A673 (cell line): ENCODE measurements at regions not wholly inside any gene's neighbourhood (a gene's known extent, or its start where the extent isn't known, plus 50 kb on each side); places are given as distances from the start of the nearest gene placed in this dataset.

Experiments
- BruUV-seq: library from RNA; stranded (reverse); fragments of 400-500 nt; replicated peaks from 2 replicates; lab custom pipeline; 2021; lab: Mats Ljungman, UMichigan
- CTCF ChIA-PET: fragments of 300-600 bp; sonication (Branson Sonifier 250); formaldehyde crosslinking; loops from one replicate; lab custom pipeline; 2022; ENCODE audit warnings: antibody characterized with exemption; lab: Charles Lee
- POLR2A ChIA-PET: fragments of 300-600 bp; sonication (Branson Sonifier 250); formaldehyde crosslinking; loops from one replicate; lab custom pipeline; 2022; ENCODE audit warnings: antibody characterized with exemption; ENCODE audit not compliant: low non-redundant PET; lab: Charles Lee
- DNase-seq: peaks from one replicate; pipeline ENCODE4 v3.0.0-alpha.2; 2015; ENCODE audit warnings: low spot score
- H3K27ac ChIP-seq: fragments of 200-600 bp; sonication (generic); 2 replicates; pipeline ENCODE4 v1.5.1; 2016; ENCODE audit warnings: mixed run types, low read depth, mild to moderate bottlenecking, mixed read lengths, antibody characterized with exemption, low read length; ENCODE audit not compliant: poor library complexity, severe bottlenecking
- H3K27me3 ChIP-seq: fragments of 200-600 bp; sonication (generic); replicated peaks from 2 replicates; pipeline ENCODE4 v1.6.1; 2017; ENCODE audit warnings: mixed run types, low read depth, mild to moderate bottlenecking, mixed read lengths, antibody characterized with exemption, low read length; ENCODE audit not compliant: insufficient read depth, poor library complexity
- H3K36me3 ChIP-seq: fragments of 200-600 bp; sonication (generic); 2 replicates; pipeline ENCODE4 v1.6.1; 2016; ENCODE audit warnings: mixed run types, mild to moderate bottlenecking, mixed read lengths, antibody characterized with exemption, low read length; ENCODE audit not compliant: insufficient read depth, poor library complexity, severe bottlenecking
- H3K4me1 ChIP-seq: fragments of 200-600 bp; sonication (generic); 2 replicates; pipeline ENCODE4 v1.6.1; 2017; ENCODE audit warnings: mixed run types, mild to moderate bottlenecking, mixed read lengths, antibody characterized with exemption, low read length; ENCODE audit not compliant: insufficient read depth, poor library complexity, severe bottlenecking
- H3K4me3 ChIP-seq: fragments of 200-600 bp; sonication (generic); 2 replicates; pipeline ENCODE4 v1.5.1; 2016; ENCODE audit warnings: low read depth, mixed run types, mild to moderate bottlenecking, mixed read lengths, low read length; ENCODE audit not compliant: poor library complexity, severe bottlenecking
- H3K9me3 ChIP-seq: fragments of 200-600 bp; sonication (generic); 2 replicates; pipeline ENCODE4 v1.6.1; 2016; ENCODE audit warnings: mixed run types, low read depth, mild to moderate bottlenecking, mixed read lengths, antibody characterized with exemption, low read length; ENCODE audit not compliant: poor library complexity, severe bottlenecking
- EZH2 ChIP-seq: fragments of 200-600 bp; sonication (generic); IDR thresholded peaks from 2 replicates; pipeline ENCODE4 v1.6.1; 2017; ENCODE audit warnings: borderline replicate concordance, low read depth, mild to moderate bottlenecking, mixed read lengths, antibody characterized with exemption, low read length; ENCODE audit not compliant: poor library complexity, severe bottlenecking
- intact Hi-C: fragments of 100-400 bp; cut with micrococcal nuclease; formaldehyde crosslinking; loops from one replicate; pipeline ENCODE4 v1.10.0; 2022; ENCODE audit not compliant: unreplicated experiment
- TF ChIP-seq, protein P1 (sequence below): fragments of 300-800, 200-600 bp; sonication (generic); conservative IDR thresholded peaks from 2 replicates; pipeline ENCODE4 v1.5.1; 2017; ENCODE audit warnings: low read depth, mild to moderate bottlenecking, antibody characterized with exemption, low read length, moderate library complexity, mixed read lengths

DNA sequence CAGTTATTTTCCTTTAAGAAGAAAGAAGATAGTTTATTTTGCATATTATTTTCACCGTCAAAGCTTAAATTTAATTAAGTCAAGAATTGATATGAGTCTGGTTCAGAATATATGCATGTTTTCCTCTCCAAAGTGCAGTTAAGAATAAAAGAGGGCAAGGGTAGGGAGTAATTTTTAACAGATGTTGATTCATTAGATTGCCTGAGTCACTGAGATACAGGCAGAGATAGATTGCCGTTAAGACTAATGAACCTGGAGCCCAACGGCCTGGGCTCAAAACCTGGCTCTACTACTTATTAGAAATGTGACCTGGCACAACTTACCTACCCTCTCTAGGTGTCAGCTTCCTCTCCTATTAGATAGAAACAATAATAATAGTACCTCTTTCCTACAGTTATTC lies 1037.4 kb upstream of the PABPC4L start:
- Histone ChIP-seq H3K9me3 (no peaks in the 10 kb centered on the region), H3K27ac (no peak overlapping the region), H3K4me1 (peaks cover 5% of the 10 kb centered on the region), H3K36me3 (no peaks in the 10 kb centered on the region), H3K27me3 (no peaks in the 10 kb centered on the region), H3K4me3 (no peak overlapping the region)
- no peak for TF ChIP-seq EZH2
- TF ChIP-seq, protein P1, sequence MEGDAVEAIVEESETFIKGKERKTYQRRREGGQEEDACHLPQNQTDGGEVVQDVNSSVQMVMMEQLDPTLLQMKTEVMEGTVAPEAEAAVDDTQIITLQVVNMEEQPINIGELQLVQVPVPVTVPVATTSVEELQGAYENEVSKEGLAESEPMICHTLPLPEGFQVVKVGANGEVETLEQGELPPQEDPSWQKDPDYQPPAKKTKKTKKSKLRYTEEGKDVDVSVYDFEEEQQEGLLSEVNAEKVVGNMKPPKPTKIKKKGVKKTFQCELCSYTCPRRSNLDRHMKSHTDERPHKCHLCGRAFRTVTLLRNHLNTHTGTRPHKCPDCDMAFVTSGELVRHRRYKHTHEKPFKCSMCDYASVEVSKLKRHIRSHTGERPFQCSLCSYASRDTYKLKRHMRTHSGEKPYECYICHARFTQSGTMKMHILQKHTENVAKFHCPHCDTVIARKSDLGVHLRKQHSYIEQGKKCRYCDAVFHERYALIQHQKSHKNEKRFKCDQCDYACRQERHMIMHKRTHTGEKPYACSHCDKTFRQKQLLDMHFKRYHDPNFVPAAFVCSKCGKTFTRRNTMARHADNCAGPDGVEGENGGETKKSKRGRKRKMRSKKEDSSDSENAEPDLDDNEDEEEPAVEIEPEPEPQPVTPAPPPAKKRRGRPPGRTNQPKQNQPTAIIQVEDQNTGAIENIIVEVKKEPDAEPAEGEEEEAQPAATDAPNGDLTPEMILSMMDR = no peak
- DNase-seq = peak; percentile 15
- no TSS peak for BruUV-seq
- intact Hi-C loops = no loop called here
- CTCF ChIA-PET = no interaction called here
- POLR2A ChIA-PET = no interaction called here

DNA sequence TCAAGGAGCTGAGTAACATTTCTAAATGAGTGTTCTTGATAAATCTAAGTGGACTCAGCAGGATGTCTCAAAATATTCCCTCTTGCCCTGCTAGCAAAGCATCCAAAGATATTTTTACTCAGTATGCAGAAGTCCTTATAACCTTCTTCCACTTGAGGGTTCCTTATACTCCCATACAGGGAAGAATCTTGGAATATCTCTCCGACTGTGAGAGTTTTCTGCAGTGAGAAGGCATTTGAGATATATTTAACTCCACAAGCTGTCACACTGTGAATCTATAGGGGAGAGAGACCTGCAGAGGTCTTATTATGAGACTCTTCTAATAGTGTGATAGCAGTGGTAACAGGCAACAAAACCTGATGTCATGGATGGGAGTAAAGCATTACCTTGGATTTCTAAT lies 1034.5 kb upstream of the PABPC4L start:
- H3K36me3 ChIP-seq = no peaks in the 10 kb centered on the region
- no peak overlapping the region for H3K27ac ChIP-seq
- H3K27me3 ChIP-seq = no peaks in the 10 kb centered on the region
- intact Hi-C loops = no loop called here
- no peak overlapping the region for H3K4me3 ChIP-seq
- peaks cover 5% of the 10 kb centered on the region for H3K4me1 ChIP-seq
- DNase-seq = no peak
- H3K9me3 ChIP-seq = no peaks in the 10 kb centered on the region
- ChIA-PET POLR2A (no interaction called here), CTCF (no interaction called here)
- TF ChIP-seq, protein P1 = no peak
- TF ChIP-seq EZH2 = no peak
- no TSS peak for BruUV-seq

DNA sequence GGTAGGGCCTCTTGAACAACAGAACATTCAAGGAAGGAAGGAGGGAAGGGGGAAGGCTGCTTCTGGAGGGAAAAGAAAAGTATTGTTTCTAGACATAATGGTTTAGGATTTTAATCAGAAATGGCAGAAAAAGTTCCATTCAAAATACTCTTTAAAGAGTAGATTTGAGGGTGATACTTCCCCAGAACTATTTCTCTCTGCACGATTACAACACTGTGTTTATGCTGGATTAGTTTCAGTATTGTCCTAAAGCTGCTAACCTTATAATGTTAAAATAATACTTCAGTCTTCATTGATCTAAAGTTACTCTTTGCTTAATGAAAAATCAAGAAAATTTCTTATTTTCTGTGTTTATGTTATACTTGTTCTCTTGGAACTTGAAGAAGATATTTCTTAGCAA lies 1026.3 kb upstream of the PABPC4L start:
- no peak for DNase-seq
- H3K4me3 ChIP-seq = no peak overlapping the region
- BruUV-seq = no TSS peak
- H3K4me1 ChIP-seq = no peaks in the 10 kb centered on the region
- intact Hi-C loops = no loop called here
- H3K27me3 ChIP-seq = no peaks in the 10 kb centered on the region
- H3K9me3 ChIP-seq = peaks cover 6% of the 10 kb centered on the region
- POLR2A ChIA-PET = no interaction called here
- no peak overlapping the region for H3K27ac ChIP-seq
- TF ChIP-seq, protein P1 = no peak
- TF ChIP-seq EZH2 = no peak
- CTCF ChIA-PET = no interaction called here
- H3K36me3 ChIP-seq = no peaks in the 10 kb centered on the region
